ENCODE measurements at regions not wholly inside any gene's neighbourhood (a gene's known extent, or its start where the extent isn't known, plus 50 kb on each side); places are given as distances from the start of the nearest gene placed in this dataset.

DNA sequence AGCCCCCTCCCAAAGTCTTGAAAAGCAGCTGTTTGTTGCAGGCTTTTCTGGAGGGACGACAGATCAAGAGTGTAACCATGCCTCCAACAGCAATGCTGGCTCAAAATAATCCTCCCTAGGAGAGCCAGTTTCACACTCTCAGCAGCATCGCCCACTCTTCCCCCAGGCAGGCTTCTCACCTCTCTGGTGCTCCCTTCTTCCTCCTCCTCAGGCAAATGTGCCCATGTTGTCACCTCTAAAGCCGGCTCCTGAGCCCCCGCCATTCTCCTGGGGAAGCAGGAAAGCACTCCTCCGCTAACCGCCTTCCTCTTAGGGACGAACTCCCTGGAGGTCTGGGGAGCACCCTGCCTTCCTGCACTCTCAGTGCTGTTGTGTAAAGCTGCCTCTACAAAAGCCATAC lies 98.9 kb upstream of the SGCG start:
- TF ChIP-seq, protein P1, sequence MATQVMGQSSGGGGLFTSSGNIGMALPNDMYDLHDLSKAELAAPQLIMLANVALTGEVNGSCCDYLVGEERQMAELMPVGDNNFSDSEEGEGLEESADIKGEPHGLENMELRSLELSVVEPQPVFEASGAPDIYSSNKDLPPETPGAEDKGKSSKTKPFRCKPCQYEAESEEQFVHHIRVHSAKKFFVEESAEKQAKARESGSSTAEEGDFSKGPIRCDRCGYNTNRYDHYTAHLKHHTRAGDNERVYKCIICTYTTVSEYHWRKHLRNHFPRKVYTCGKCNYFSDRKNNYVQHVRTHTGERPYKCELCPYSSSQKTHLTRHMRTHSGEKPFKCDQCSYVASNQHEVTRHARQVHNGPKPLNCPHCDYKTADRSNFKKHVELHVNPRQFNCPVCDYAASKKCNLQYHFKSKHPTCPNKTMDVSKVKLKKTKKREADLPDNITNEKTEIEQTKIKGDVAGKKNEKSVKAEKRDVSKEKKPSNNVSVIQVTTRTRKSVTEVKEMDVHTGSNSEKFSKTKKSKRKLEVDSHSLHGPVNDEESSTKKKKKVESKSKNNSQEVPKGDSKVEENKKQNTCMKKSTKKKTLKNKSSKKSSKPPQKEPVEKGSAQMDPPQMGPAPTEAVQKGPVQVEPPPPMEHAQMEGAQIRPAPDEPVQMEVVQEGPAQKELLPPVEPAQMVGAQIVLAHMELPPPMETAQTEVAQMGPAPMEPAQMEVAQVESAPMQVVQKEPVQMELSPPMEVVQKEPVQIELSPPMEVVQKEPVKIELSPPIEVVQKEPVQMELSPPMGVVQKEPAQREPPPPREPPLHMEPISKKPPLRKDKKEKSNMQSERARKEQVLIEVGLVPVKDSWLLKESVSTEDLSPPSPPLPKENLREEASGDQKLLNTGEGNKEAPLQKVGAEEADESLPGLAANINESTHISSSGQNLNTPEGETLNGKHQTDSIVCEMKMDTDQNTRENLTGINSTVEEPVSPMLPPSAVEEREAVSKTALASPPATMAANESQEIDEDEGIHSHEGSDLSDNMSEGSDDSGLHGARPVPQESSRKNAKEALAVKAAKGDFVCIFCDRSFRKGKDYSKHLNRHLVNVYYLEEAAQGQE (IDR thresholded peaks at IDR 0.05; ENCODE audit: insufficient read depth in 1 of 2, low read depth in 2 of 2, low read length in 2 of 2): no peak
- no peak for TF ChIP-seq TAF1 (IDR thresholded peaks at IDR 0.05; ENCODE audit: borderline replicate concordance, insufficient read depth, low read length)
